CD1c-positive myeloid dendritic cell (primary cell): ENCODE measurements at regions not wholly inside any gene's neighbourhood (a gene's known extent, or its start where the extent isn't known, plus 50 kb on each side); places are given as distances from the start of the nearest gene placed in this dataset.
A peak's percentile ranks its signal among the peaks of the same experiment; 100 is the strongest.
"Not testable (repeated sequence)": the region's sequence is repeated elsewhere in the genome, so short reads cannot be mapped to it uniquely, and the experiment has no call there.

Experiments used
- DNase-seq: peaks from one replicate; pipeline ENCODE4 v3.0.0-alpha.2; 2016; ENCODE audit errors: extremely low spot score

DNA sequence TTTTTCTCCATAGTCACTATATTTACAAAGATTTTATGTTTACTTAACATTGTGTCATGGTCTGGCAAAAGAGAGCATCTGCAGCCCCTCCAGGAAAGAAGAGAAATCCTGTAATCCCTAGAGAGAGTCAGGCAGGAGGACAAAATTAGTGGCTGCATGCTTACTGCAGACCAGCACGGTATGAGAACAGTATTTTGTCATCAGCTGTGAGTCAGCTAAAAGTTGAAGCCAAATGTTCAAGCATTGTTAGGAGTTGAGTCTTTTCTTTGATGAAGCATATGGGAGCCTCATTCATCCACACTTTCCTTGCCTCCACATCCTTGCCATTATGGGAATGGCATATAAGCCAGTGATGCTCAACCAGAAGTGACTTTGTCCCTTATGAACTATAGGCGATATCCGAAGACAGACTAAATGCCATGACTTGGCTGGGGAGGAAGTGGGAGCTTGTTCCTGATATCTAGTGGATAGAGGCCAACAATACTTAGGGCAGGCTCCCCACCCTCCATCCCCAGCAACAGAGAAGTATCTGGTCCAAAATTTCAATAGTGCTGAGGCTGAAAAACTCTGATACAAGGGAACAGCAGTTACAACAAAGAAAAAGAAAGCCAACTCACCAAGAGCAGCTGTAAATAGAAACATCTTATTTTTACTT, 112.0 kb upstream of the OR5AK2 start:
- DNase-seq: no peak

DNA sequence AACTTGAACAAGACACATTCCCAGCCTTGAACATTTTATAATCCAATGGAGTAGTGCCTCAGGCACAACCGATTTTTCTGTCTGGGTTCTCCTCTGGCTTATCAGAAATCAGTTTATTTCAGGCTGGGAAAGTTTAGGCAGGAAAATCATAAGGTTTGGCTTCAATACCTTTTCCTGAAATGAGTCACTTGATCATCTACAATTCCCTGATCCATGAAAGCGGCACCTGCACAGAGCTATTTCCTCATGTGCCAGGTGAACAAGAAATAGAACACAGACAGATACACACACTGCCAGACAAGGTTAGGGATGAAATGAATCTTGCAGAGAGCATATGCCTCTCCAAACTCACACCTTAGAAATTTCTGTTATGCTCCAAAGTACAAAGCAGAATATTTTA, 106.7 kb upstream of the OR9G4 start:
- no peak for DNase-seq

DNA sequence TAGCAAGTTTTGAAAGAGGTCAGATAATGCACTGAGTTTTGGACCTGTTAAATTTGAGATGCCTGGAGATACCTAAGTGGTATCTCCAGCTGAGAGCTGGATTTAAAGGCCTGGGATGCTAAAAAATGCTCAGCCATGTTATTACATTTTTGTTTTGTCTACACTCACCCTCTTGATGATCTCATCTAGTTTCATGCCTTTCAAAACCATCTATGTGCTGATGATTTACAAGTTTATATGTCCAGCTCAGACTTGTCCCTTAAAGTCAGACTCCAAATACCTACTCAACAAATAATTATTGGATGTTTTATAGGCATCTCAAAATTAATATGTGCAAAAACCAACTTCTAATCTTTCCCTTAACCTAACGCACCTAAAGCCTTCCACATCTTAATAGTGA, 103.6 kb upstream of the OR9G4 start:
- DNase-seq: no peak

DNA sequence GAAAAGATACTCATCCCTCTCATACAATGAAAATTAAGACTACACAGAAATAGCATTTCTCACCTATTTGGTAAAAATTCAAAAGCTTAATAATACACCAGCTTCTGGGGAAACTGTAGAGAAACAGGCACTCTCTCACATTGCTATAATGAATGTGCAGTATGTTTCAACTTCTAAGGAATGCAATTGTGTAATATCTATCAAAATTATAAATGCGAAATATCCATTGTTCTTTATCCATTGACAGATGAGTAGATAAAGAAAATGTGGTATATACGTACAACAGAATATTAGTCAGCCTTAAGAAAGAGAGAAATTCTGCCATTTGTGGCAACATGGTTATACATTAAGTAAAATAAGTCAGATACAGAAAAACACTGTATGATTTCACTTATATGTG, 101.4 kb upstream of the OR9G4 start:
- DNase-seq: no peak

DNA sequence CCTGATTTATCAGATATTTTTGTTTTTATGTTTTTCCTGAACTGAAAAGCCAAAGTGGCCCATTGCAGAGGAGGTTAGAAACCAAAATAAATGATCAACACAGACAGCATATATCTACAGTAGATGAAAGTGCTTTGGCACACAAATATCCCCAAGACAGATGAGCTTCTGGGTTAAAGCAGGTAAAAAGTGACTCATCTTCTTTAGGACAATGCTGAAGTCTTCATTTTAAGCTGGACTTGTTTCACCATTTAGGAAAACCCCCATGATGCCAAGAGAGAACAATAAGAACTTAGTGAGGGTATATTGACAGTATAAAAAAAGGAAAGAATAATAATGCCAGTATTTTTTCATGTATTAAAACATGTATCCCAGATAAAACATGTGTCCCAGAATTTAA, 100.8 kb upstream of the OR9G4 start:
- no peak for DNase-seq

DNA sequence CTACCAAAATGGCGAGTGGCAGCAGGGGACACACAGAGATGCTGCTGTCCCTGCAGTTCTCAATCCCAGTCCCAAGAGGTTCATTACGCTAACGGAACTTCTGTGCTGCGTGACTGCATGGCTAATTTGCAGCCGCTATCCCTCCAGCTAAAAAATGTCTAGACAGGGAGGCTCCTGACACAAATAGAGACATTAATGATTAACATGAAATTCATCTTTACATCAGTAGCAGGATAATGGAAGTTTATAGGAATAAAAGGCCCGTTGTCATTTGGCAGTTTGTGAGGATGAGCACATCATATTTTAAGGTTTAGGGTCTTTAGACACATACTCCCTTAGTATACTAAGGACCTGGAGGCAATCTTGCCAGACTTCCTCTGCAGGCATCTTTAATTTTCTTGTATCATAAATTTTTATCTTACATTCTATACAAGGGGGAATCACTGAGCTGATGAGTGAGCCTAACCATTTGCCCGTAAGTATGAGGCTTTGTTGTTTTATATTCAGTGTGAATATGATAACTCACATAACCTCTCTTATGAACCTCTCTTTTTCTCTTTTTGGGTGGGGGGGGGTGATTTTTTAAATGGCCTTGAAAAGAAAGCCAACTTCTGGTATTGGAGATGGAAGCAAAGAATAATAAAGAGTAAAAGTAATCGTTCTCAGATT, 99.8 kb upstream of the OR9G4 start:
- no peak for DNase-seq

DNA sequence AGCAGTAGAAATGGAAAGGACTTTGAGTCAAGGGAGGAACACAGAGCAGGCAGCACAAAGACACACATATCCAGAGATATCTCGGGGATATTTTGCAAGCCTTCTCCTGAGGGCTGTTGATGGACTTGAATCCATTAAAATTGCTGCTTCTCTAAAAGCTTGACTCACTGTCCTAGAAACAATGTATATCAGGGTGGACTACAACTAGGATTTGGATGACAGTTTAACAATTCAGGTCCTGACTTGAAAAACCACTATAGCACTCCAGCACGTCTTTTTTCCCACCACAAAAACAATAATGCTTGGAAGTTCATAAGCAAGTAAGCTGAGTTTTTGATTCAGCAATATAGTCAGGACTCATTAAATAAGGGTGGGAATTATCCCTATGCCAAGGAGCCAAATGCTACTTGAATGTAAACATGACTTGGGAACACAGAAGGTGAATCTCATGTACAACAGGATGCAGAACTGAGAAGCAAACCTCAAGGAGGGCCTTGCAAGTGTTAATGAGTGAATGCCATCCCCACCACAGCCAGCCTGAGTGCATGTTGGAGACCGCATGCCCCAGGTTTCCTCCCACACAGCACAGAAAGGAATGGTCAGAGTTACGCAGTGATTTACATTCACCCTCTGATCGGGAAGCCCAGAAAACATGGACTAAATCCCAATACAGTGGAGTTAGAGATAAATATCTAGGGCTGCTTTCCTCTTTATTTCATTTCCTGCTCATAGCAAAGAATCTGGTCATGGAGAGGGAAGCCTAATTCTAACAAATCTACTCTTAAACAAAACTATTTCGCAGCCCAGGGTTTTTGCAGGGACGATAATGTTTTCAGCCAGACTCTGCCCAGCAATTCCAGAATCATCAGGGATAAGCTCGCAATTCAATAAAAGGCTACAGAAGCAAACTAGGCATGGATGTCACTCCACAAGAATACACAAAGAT, 98.4 kb upstream of the OR9G4 start:
- DNase-seq: no peak

DNA sequence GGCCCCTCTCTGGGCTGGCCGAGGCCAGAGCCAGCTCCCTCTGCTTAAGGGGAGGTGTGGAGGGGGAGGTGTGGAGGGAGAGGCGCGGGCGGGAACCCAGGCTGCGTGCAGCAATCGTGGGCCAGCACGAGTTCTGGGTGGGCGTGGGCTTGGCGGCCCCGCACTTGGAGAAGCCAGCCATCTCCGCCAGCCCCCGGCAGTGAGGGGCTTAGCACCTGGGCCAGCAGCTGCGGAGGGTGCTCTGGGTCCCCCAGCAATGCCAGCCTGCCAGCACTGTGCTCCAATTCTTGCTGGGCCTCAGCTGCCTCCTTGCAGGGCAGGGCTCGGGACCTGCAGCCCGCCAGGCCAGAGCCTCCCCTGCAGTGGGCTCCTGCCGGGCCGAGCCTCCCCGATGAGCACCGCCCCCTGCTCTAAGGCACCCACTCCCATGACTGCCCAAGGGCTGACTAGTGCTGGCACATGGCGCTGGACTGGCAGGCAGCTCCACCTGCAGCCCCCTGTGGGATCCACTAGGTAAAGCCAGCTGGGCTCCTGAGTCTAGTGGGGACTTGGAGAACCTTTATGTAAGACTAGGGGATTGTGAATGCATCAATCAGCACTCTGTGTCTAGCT, 96.7 kb upstream of the OR9G4 start:
- DNase-seq: no peak

DNA sequence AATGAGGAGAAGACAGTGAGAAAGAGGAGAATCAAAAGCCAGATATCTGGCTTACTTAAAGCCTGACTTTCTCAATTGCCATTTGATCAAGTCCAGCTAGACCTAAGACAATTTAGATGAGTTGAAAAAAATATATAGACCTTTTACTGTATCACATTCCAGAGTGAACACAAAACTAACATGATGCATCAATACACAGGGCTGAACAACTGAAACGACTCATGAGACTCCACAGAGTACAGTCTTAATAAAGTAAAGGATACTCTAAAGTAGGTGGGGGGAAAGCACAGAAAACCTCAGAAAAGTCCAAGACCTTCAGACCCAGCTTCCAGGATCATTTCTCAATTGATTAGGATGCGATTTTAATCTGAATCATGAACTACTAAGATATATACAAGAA, 95.3 kb upstream of the OR9G4 start:
- no peak for DNase-seq

DNA sequence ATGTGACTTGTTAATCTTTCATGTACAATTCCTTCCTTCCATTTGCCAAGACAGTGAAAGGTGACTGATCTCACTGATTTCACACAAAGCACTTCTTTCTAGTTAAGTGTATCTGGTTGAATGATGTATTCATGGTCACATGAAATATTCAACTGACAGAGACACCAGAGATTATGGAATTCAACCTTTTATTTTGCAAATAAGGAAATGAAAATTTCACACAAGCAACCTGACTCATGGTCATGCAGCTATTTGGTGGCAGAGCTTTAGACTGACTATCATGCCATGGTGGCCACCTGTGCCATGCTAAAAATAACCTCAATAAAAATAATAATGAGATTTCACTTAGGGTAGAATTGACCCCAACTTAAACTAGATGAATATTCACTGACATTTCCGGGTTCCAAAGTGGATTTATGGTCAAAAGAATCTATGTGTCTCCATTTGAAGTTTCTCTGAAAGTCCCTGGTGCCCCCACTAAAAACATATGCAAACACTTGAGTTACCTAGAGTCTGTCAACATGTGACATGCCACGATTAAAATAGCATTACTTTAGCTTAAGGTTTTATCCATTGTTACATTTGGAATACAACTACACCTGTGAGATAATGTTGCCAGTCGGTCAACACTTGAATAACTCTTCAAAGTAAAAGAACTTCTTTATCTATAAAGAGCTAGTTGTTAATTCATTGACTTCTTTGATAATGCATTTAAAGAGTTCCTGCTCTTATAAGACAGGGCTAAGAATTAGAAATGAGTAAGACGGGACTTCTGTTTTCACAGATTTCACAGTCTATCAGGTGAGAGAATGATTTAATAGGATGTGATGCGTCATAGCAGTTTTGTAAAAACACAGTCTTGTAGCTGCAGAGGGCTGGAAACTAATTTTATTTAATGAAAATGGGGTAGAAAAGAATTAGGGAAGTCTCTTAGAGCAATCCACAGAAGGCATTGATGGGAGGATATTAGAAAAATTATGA, 94.6 kb upstream of the OR9G4 start:
- no peak for DNase-seq

DNA sequence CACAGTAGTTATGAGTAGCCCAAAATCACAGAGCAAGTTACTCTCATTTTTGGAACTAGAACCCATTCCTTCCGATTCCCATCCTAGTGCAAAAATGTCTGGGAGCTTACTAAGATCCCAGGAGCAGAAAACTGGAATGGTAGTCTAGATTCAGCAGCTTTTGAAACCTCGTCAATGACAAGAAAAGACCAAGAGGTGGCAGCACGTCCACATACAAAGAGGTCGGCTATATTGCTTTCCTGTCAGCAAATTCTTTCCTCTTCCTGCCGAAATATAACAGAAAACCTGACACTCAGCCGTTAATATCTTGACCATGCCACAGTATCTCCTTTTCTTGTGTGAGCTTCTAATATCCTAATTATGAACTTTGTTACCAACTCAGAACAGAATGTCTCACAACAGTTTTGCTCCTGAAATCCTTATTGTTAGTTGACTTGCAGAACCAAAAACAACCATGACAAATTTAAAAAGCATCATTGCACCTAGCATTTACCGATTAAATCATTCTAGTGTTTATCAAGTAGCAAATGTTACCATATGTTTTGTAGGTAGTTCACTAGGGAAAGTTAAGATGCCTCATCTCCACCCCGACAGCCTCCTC, 92.8 kb upstream of the OR9G4 start:
- DNase-seq: peak; percentile 33

DNA sequence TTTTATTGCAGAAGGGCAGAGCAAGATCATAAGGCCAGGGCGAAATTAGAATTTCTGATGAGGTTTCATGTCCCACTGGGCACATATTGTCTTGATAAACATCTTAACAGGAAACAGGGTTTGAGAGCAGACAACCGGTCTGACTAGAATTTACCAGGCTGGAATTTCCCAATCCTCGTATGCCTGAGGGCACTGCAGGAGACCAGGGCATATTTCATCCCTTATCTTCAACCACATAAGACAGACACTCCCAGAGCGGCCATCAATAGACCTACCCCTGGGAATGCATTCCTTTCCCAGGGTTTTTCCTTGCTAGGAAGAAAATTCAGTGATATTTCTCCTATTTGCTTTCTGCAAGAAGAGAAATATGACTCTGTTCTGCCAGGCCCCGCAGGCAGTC, 78.9 kb upstream of the OR9G4 start:
- not testable (repeated sequence) for DNase-seq

DNA sequence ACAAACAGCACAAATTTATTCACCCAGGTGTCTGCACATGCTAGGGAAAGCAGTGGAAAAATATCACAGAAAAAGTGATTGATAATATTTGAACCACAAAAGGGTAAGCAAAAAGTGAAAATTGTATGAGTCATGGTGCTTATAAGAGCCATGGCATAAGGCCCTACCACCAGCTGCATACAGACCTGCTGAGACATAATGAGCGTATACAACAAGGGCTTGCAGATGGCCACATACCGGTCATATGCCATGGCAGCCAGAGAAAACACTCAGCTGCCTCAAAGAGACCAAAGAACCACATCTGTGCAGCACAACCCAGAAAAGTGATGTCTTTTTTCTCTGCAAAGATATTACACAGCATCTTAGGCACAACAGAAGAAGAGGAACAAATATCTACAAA, 71.4 kb upstream of the OR9G4 start:
- no peak for DNase-seq

DNA sequence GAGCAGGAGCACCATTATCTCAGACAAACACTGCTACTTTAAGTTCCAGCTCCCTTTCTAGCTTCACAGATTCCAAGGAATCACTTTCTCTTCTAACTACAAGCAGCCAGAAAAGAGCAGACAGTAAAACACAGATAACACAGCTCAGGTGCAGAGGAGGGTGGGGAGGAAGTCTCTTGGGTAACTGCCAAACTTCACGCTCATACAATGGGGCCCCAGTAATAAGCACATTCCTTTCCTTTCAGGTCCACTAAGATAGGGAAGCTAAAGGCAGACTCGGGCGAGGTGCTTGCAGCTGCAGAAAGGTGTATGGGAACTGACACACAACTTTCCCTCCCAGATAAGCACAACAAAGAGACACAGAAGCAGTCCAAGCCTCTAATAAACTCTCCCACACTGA, 69.2 kb upstream of the OR9G4 start:
- DNase-seq: no peak

DNA sequence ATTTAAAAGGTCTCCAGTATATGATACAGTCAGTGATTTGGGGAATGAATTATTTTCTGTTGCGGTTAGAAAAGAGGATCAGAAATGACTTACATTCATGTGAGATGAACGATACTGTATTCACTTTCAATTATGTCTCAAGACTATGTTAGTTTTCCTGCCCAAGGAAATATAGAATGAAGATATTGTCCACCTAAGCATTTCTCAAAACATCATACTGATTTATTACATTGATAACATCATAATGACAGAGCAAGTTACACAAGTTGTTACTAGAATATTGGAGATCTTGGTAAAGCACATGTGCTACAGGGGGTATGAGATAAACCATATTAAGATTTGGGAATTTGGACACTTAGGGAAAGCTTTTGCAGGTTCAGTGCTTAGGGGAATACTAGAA, 67.8 kb upstream of the OR9G4 start:
- DNase-seq: no peak

DNA sequence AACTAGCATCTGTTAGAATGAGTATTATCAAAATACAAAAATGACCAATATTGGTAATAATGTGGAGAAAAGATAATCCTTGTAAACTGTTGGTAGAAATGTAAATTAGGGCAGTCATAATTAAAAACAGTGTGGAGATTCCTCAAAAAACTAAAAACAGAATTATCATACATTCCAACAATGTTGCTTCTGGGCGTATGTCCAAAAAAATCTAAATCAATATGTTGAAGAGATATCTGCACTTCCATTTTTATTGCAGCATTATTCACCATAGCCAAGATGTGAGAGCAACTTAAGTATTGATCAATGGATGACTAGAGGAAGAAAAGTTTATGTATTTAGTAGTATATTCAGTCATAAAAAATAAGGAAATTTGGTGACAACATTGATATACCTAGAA, 59.8 kb upstream of the OR9G4 start:
- no peak for DNase-seq

DNA sequence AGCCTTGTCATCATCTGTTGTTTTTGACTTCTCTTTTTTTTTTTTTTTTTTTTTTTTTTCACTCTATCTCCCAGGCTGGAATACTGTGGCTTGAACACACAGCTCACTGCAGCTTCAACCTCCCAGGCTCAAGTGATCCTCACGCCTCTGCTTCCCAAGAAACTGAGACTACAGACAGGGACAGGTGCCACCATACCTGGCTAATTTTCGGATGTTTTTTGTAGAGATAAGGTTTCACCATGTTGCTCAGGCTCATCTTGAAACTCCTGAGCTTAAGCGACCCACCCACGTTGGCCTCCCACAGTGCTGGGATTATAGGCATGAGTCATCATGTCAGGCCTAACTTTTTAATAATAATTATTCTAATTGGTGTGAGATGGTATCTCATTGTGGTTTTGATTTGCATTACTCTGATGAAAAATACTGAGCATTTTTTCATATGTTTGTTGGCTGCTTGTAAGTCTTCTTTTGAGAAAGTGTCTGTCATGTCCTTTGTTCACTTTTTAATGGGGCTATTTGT, 51.3 kb upstream of the OR9G4 start:
- no peak for DNase-seq
